HepG2 (cell line): ENCODE measurements at regions not wholly inside any gene's neighbourhood (a gene's known extent, or its start where the extent isn't known, plus 50 kb on each side); places are given as distances from the start of the nearest gene placed in this dataset.

Experiments
- ATAC-seq: fragments of 200-7000 bp; cut with Tn5 transposase; 3 replicates; pipeline ENCODE4 v1.9.1; 2020; ENCODE audit warnings: mild to moderate bottlenecking, moderate library complexity
- BruUV-seq: library from RNA; stranded (reverse); fragments of 400-500 nt; replicated peaks from 2 replicates; lab custom pipeline; 2021; lab: Mats Ljungman, UMichigan
- CTCF ChIA-PET: fragments of 300-600 bp; formaldehyde crosslinking; extraction: SDS; loops from one replicate; lab custom pipeline; 2021; ENCODE audit warnings: low total read pairs, inconsistent platforms, low intra/inter-chr PET ratio; lab: Yijun Ruan, JAX
- POLR2A ChIA-PET: fragments of 350-600 bp; sonication (Branson Sonifier 250); formaldehyde crosslinking; loops from one replicate; lab custom pipeline; 2020; ENCODE audit warnings: antibody characterized with exemption, inconsistent platforms; lab: Yijun Ruan, JAX
- DNase-seq: peaks from one replicate; pipeline ENCODE4 v3.0.0-alpha.2; 2015; ENCODE audit warnings: low spot score
- FAIRE-seq: peaks from 3 replicates; lab custom pipeline; 2011; peaks lifted over from hg19 to GRCh38; lab: Jason Lieb, UNC
- H2AFZ ChIP-seq: one replicate; pipeline ENCODE4 v1.6.1; 2011; ENCODE audit warnings: low read length, inconsistent platforms
- H3K27ac ChIP-seq: fragments of 300-600 bp; 3 replicates; pipeline ENCODE4 v1.8.0; 2011; ENCODE audit warnings: mixed run types, mild to moderate bottlenecking, mixed read lengths, low read length, inconsistent platforms; ENCODE audit not compliant: insufficient read depth; ENCODE audit errors: extremely low read length
- H3K27me3 ChIP-seq, 2 experiments: fragments of 200-600 bp in 1 of 2; 2 replicates in 1 of 2; 3 replicates in 1 of 2; pipeline versions ENCODE4 v1.6.0 to v1.8.0; 2011; ENCODE audit warnings: low read length in 2 of 2, mild to moderate bottlenecking in 2 of 2, moderate library complexity in 2 of 2, inconsistent platforms in 1 of 2; ENCODE audit not compliant: insufficient read depth in 2 of 2, control insufficient read depth in 1 of 2
- H3K36me3 ChIP-seq, 2 experiments: fragments of 200-600 bp in 1 of 2; replicated peaks in 1 of 2; 2 replicates in 1 of 2; 3 replicates in 1 of 2; pipeline versions ENCODE4 v1.5.1 to v1.8.0; 2011; ENCODE audit warnings: low read length in 2 of 2, inconsistent platforms in 1 of 2; ENCODE audit not compliant: insufficient read depth in 2 of 2, control insufficient read depth in 1 of 2
- H3K4me1 ChIP-seq: 2 replicates; pipeline ENCODE4 v1.5.1; 2012; ENCODE audit warnings: low read length, inconsistent platforms; ENCODE audit not compliant: insufficient read depth
- H3K4me2 ChIP-seq: 2 replicates; pipeline ENCODE4 v1.6.0; 2011; ENCODE audit warnings: low read depth, low read length, inconsistent platforms
- H3K4me3 ChIP-seq, 3 experiments: fragments of 200-600 bp in 1 of 3; sonication (generic), shearing (Covaris generic) in 1 of 3; replicated peaks in 1 of 3; 2 replicates each; pipeline ENCODE4 v1.5.1; 2011 to 2016; ENCODE audit warnings: low read length in 3 of 3, inconsistent platforms in 2 of 3, low read depth in 2 of 3, mild to moderate bottlenecking in 2 of 3, control low read depth in 1 of 3, mixed read lengths in 1 of 3; ENCODE audit not compliant: insufficient read depth in 1 of 3
- H3K79me2 ChIP-seq: one replicate; pipeline ENCODE4 v1.6.1; 2011; ENCODE audit warnings: low read length, inconsistent platforms; ENCODE audit not compliant: insufficient read depth
- H3K9ac ChIP-seq: 2 replicates; pipeline ENCODE4 v1.6.0; 2011; ENCODE audit warnings: mild to moderate bottlenecking, low read depth, low read length, inconsistent platforms; ENCODE audit not compliant: insufficient read depth
- H3K9me3 ChIP-seq: 2 replicates; pipeline ENCODE4 v1.5.1; 2012; ENCODE audit warnings: mild to moderate bottlenecking, low read length
- H4K20me1 ChIP-seq: 2 replicates; pipeline ENCODE4 v1.6.0; 2011; ENCODE audit warnings: inconsistent platforms, mild to moderate bottlenecking, low read length, moderate library complexity; ENCODE audit not compliant: insufficient read depth
- CENPBD1 ChIP-seq: sonication (generic); formaldehyde crosslinking; IDR thresholded peaks from 2 replicates; pipeline ENCODE4 v1.8.0; 2022; ENCODE audit warnings: missing genetic modification reagents, low read depth, mild to moderate bottlenecking, borderline replicate concordance
- EZH2 ChIP-seq: conservative IDR thresholded peaks from 2 replicates; pipeline ENCODE4 v1.6.1; 2012; ENCODE audit warnings: mild to moderate bottlenecking, low read depth, low read length, moderate library complexity
- FOSL2 ChIP-seq: sonication (generic); formaldehyde crosslinking; IDR thresholded peaks from 2 replicates; pipeline ENCODE4 v1.4.0; 2020; ENCODE audit warnings: missing genetic modification reagents
- GABPB1 ChIP-seq: IDR thresholded peaks from 2 replicates; pipeline ENCODE4 v1.6.1; 2016; ENCODE audit warnings: mild to moderate bottlenecking, missing genetic modification reagents, moderate library complexity, missing compliant biosample characterization
- RORA ChIP-seq: sonication (generic); formaldehyde crosslinking; IDR thresholded peaks from 2 replicates; pipeline ENCODE4 v1.5.0; 2020; ENCODE audit warnings: mild to moderate bottlenecking, missing genetic modification reagents, moderate library complexity
- SIN3A ChIP-seq: IDR thresholded peaks from 2 replicates; pipeline ENCODE4 v1.6.1; 2011; ENCODE audit warnings: low read depth, mild to moderate bottlenecking, control low read depth, low read length, borderline replicate concordance
- STAT5B ChIP-seq: sonication (generic); formaldehyde crosslinking; IDR thresholded peaks from 2 replicates; pipeline ENCODE4 v1.4.0; 2020; ENCODE audit warnings: missing genetic modification reagents
- TFAP4 ChIP-seq: sonication (generic); IDR thresholded peaks from 2 replicates; pipeline ENCODE4 v1.6.1; 2016; ENCODE audit warnings: low read depth, borderline replicate concordance
- ZBTB43 ChIP-seq: sonication (generic); formaldehyde crosslinking; conservative IDR thresholded peaks from 2 replicates; pipeline ENCODE4 v1.4.0; 2020; ENCODE audit warnings: missing genetic modification reagents
- ZNF430 ChIP-seq: sonication (generic); formaldehyde crosslinking; IDR thresholded peaks from 2 replicates; pipeline ENCODE4 v1.9.0; 2021; ENCODE audit warnings: mild to moderate bottlenecking, missing genetic modification reagents
- ZNF556 ChIP-seq: sonication (generic); formaldehyde crosslinking; IDR thresholded peaks from 2 replicates; pipeline ENCODE4 v1.4.0; 2020; ENCODE audit warnings: mild to moderate bottlenecking, missing genetic modification reagents, borderline replicate concordance
- ZNF572 ChIP-seq: sonication (generic); formaldehyde crosslinking; IDR thresholded peaks from 2 replicates; pipeline ENCODE4 v1.5.1; 2020; ENCODE audit warnings: mild to moderate bottlenecking, missing genetic modification reagents
- ZNF777 ChIP-seq: sonication (generic); formaldehyde crosslinking; IDR thresholded peaks from 2 replicates; pipeline ENCODE4 v1.4.0; 2020; ENCODE audit warnings: missing genetic modification reagents
- WGBS: methylation state at CpG from one replicate; pipeline ENCODE4 v1.1.6; 2017; ENCODE audit warnings: low lambda C conversion rate; 5-methylcytosine and 5-hydroxymethylcytosine counted together
- in situ Hi-C: cut with HindIII; loops from 2 replicates; pipeline ENCODE4 v1.10.0; 2017; ENCODE audit warnings: low pct_unique_long_range_greater_than_20kb; ENCODE audit not compliant: extremely low pct_ligation_motif_present
- intact Hi-C: fragments of 100-400 bp; cut with micrococcal nuclease; formaldehyde crosslinking; loops from one replicate; pipeline ENCODE4 v1.10.0; 2022; ENCODE audit not compliant: unreplicated experiment

- intact Hi-C loops (no loop called here), in situ Hi-C loops (no loop called here)
- ATAC-seq = no peak
- 14% methylated on average over 8 of the region's 8 CpGs for WGBS
- ChIA-PET POLR2A (no interaction called here), CTCF (no interaction called here)
- no peaks in the 10 kb centered on the region for H4K20me1 ChIP-seq
- no peak for TF ChIP-seq ZNF777 (CRISPR knock-in tag)
- TF ChIP-seq ZNF430 (CRISPR knock-in tag) = no peak
- no peak for TF ChIP-seq RORA (CRISPR knock-in tag)
- TF ChIP-seq GABPB1 (CRISPR knock-in tag) = no peak
- no peak for TF ChIP-seq EZH2
- TF ChIP-seq ZBTB43 (CRISPR knock-in tag) = no peak
- TF ChIP-seq STAT5B (CRISPR knock-in tag) = no peak
- no peak for TF ChIP-seq ZNF572 (CRISPR knock-in tag)
- no peak for TF ChIP-seq ZNF556
- TF ChIP-seq FOSL2 (CRISPR knock-in tag) = no peak
- TF ChIP-seq CENPBD1 (CRISPR knock-in tag) = no peak
- no peak for TF ChIP-seq TFAP4
- no peak for TF ChIP-seq SIN3A
- no peak overlapping the region for H3K9ac ChIP-seq
- no peaks in the 10 kb centered on the region for H3K4me1 ChIP-seq
- no peak overlapping the region for H3K4me3 ChIP-seq
- H3K27ac ChIP-seq = no peak overlapping the region
- H3K4me2 ChIP-seq = no peak overlapping the region
- H3K27me3 ChIP-seq = peaks cover 2 to 20% of the 10 kb centered on the region in 2 experiments; a peak in 3 of 5 replicates
- no peaks in the 10 kb centered on the region for H3K9me3 ChIP-seq
- DNase-seq = no peak
- H3K36me3 ChIP-seq = no peaks in the 10 kb centered on the region
- BruUV-seq = no TSS peak
- no peaks in the 10 kb centered on the region for H3K79me2 ChIP-seq
- FAIRE-seq = no peak
- no peak overlapping the region for H2AFZ ChIP-seq
These were observed 68.9 kb upstream of the FZD10 start for GRCh38 chr12:130093380-130093779.
